ENCODE measurements at regions not wholly inside any gene's neighbourhood (a gene's known extent, or its start where the extent isn't known, plus 50 kb on each side); places are given as distances from the start of the nearest gene placed in this dataset.

- no peak for TF ChIP-seq GATA3 (IDR thresholded peaks at IDR 0.05; ENCODE audit: low read depth, low read length)
- TF ChIP-seq GATA2 (IDR thresholded peaks at IDR 0.05; ENCODE audit: low read depth, low read length) = no peak
Observed at GRCh38 chr6:121652223-121652622, 216.8 kb downstream of the GJA1 start.

All from SH-SY5Y (cell line).